GM23248 (cell line): ENCODE measurements at regions not wholly inside any gene's neighbourhood (a gene's known extent, or its start where the extent isn't known, plus 50 kb on each side); places are given as distances from the start of the nearest gene placed in this dataset.

Experiments used
- DNase-seq: peaks from one replicate; pipeline ENCODE4 v3.0.0-alpha.2; 2015
- H2AFZ ChIP-seq: fragments of 200-600 bp; sonication (generic); 2 replicates; pipeline ENCODE4 v1.6.1; 2016; ENCODE audit warnings: antibody characterized with exemption
- H3F3A ChIP-seq: fragments of 200-600 bp; sonication (generic); 2 replicates; pipeline ENCODE4 v1.6.1; 2016; ENCODE audit warnings: mild to moderate bottlenecking, antibody characterized with exemption, mixed run types; ENCODE audit not compliant: insufficient read depth
- H3K27ac ChIP-seq: fragments of 200-600 bp; sonication (generic); 2 replicates; pipeline ENCODE4 v1.5.1; 2016; ENCODE audit warnings: mild to moderate bottlenecking
- H3K27me3 ChIP-seq: fragments of 200-600 bp; sonication (generic); replicated peaks from 2 replicates; pipeline ENCODE4 v1.6.1; 2016; ENCODE audit warnings: mild to moderate bottlenecking; ENCODE audit not compliant: insufficient read depth
- H3K36me3 ChIP-seq: fragments of 200-600 bp; sonication (generic); 2 replicates; pipeline ENCODE4 v1.6.1; 2016; ENCODE audit warnings: low read depth, mild to moderate bottlenecking
- H3K4me1 ChIP-seq: fragments of 200-600 bp; sonication (generic); 2 replicates; pipeline ENCODE4 v1.6.1; 2016; ENCODE audit warnings: mild to moderate bottlenecking; ENCODE audit not compliant: insufficient read depth
- H3K4me2 ChIP-seq: fragments of 200-600 bp; sonication (generic); one replicate; pipeline ENCODE4 v1.6.1; 2016; ENCODE audit warnings: mild to moderate bottlenecking; ENCODE audit not compliant: unreplicated experiment
- H3K4me3 ChIP-seq: fragments of 200-600 bp; sonication (generic); 2 replicates; pipeline ENCODE4 v1.5.1; 2016; ENCODE audit warnings: mild to moderate bottlenecking
- H3K79me2 ChIP-seq: fragments of 200-600 bp; sonication (generic); 2 replicates; pipeline ENCODE4 v1.6.1; 2016; ENCODE audit warnings: mild to moderate bottlenecking; ENCODE audit not compliant: insufficient read depth
- H3K9ac ChIP-seq: fragments of 200-600 bp; sonication (generic); 2 replicates; pipeline ENCODE4 v1.6.1; 2016; ENCODE audit warnings: mild to moderate bottlenecking
- H3K9me2 ChIP-seq: fragments of 200-600 bp; sonication (generic); 2 replicates; pipeline ENCODE4 v1.6.1; 2016; ENCODE audit warnings: mixed run types, mild to moderate bottlenecking, moderate library complexity; ENCODE audit not compliant: insufficient read depth
- H3K9me3 ChIP-seq: fragments of 200-600 bp; sonication (generic); one replicate; pipeline ENCODE4 v1.6.1; 2017; ENCODE audit warnings: low read depth
- H4K20me1 ChIP-seq: fragments of 200-600 bp; sonication (generic); 2 replicates; pipeline ENCODE4 v1.6.0; 2016; ENCODE audit not compliant: insufficient read depth
- EZH2 ChIP-seq: fragments of 200-600 bp; sonication (generic); IDR thresholded peaks from 2 replicates; pipeline ENCODE4 v1.6.1; 2018; ENCODE audit warnings: antibody characterized with exemption, mild to moderate bottlenecking; ENCODE audit not compliant: insufficient read depth, poor library complexity, severe bottlenecking
- EZH2phosphoT487 ChIP-seq: fragments of 200-600 bp; sonication (generic); IDR thresholded peaks from 2 replicates; pipeline ENCODE4 v1.6.1; 2018; ENCODE audit warnings: antibody characterized with exemption, moderate library complexity, mild to moderate bottlenecking, low read depth; ENCODE audit not compliant: insufficient read depth
- WGBS, 2 experiments: methylation state at CpG; one replicate each; pipeline ENCODE4 v1.1.6; 2015 to 2017; ENCODE audit warnings: low lambda C conversion rate in 2 of 2, low coverage in 1 of 2; ENCODE audit errors: missing lambda C conversion rate in 2 of 2; 5-methylcytosine and 5-hydroxymethylcytosine counted together
- in situ Hi-C: fragments of 300-500 bp; cut with MboI; formaldehyde crosslinking; loops from 2 replicates; pipeline ENCODE4 v1.15.0; 2020

DNA sequence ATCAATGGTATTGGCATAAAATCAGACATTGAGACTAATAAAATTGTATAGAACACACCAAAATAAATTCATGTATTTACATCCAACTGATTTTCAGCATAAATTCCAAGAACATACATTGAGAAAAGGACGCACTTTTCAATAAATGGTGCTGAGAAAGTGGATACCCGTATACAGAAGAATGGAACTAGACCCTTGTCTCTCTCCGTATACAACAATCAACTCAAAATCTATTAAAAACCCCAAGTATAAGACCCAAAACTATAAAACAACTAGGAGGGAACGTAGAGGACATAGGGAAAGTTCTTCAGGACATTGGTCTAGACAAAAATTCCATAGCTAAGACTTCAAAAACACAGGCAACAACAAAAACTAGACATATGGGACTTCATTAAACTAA lies 97.4 kb downstream of the GGTLC2 start:
- DNase-seq: no peak
- TF ChIP-seq EZH2phosphoT487 (no peak), EZH2 (no peak)
- in situ Hi-C loops: no loop called here
- H3K9me2 ChIP-seq: no peaks in the 10 kb centered on the region
- no peak overlapping the region for H3K27ac ChIP-seq
- H3K4me2 ChIP-seq: no peak overlapping the region
- no peaks in the 10 kb centered on the region for H3F3A ChIP-seq
- no peaks in the 10 kb centered on the region for H3K9me3 ChIP-seq
- no peaks in the 10 kb centered on the region for H4K20me1 ChIP-seq
- no peak overlapping the region for H2AFZ ChIP-seq
- 19 to 20% methylated on average over 4 of the region's 4 CpGs for WGBS, 2 experiments
- no peaks in the 10 kb centered on the region for H3K4me1 ChIP-seq
- H3K36me3 ChIP-seq: no peaks in the 10 kb centered on the region
- H3K9ac ChIP-seq: no peak overlapping the region
- no peak overlapping the region for H3K4me3 ChIP-seq
- no peaks in the 10 kb centered on the region for H3K79me2 ChIP-seq
- H3K27me3 ChIP-seq: peaks cover 49% of the 10 kb centered on the region

DNA sequence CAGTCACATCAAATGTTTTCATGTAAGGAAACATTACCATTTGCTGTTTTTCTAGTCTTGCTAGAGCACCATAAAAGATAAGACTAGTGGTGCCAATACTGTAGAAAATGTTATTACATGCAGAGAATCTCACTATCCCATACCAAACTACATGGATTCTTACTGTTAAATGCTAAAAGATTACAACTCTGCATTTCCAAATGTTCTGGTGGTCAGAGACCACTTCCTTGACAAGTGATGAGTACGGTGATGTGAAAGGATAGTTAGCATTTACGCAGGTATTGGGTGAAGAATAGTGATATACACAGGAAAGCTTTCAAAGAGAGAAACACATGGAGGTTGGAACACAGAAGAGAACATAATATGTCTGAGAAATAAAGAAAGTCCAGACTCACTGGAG lies 98.2 kb downstream of the GGTLC2 start:
- Histone ChIP-seq H3K9me3 (no peaks in the 10 kb centered on the region), H3K79me2 (no peaks in the 10 kb centered on the region), H3K9me2 (no peaks in the 10 kb centered on the region), H3K9ac (no peak overlapping the region), H3K4me3 (no peak overlapping the region), H3K4me2 (no peak overlapping the region), H3K36me3 (no peaks in the 10 kb centered on the region), H3K4me1 (no peaks in the 10 kb centered on the region), H2AFZ (no peak overlapping the region), H3F3A (no peaks in the 10 kb centered on the region), H3K27me3 (peaks cover 49% of the 10 kb centered on the region), H4K20me1 (no peaks in the 10 kb centered on the region), H3K27ac (no peak overlapping the region)
- WGBS, 2 experiments: 52 to 54% methylated on average over 2 of the region's 2 CpGs
- TF ChIP-seq EZH2: no peak
- no peak for TF ChIP-seq EZH2phosphoT487
- in situ Hi-C loops: no loop called here
- no peak for DNase-seq

DNA sequence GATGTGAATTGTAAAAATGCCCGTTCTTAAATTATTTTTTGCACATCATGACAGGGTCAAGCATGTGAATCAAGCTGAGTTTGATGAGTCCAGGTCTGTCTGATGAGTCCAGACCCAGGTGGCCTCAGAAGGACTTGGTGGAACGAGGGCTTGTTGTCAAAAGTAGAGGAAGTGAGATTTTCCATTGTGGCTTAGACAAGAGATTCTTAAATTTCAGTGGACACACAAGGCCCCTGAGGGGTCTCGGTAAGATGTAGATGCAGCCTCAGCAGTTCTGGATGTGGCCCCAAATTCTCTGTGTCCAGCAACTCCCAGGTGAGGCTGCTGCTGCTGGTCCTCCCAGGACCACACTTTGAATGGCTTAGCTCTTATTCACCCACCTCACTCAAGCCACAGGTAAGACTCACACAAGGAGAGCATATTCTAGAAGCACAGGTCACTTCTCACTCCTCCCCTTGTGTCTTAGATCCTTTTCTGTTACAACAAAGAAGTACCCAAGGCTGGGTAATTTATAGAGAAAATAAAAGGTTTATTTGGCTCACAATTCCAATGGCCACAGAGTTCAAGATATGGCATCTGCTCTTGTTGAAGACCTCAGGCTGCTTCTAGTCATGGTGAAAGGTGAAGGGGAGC lies 98.8 kb downstream of the GGTLC2 start:
- TF ChIP-seq EZH2phosphoT487 (no peak), EZH2 (no peak)
- DNase-seq: no peak
- Histone ChIP-seq H3K79me2 (no peaks in the 10 kb centered on the region), H3K36me3 (no peaks in the 10 kb centered on the region), H3K9ac (no peak overlapping the region), H3K27ac (no peak overlapping the region), H4K20me1 (no peaks in the 10 kb centered on the region), H2AFZ (no peak overlapping the region), H3F3A (no peaks in the 10 kb centered on the region), H3K27me3 (peaks cover 49% of the 10 kb centered on the region), H3K9me3 (no peaks in the 10 kb centered on the region), H3K4me2 (no peak overlapping the region), H3K4me1 (no peaks in the 10 kb centered on the region), H3K9me2 (no peaks in the 10 kb centered on the region), H3K4me3 (no peak overlapping the region)
- in situ Hi-C loops: no loop called here
- WGBS, 2 experiments: 30 to 44% methylated on average over 3 of the region's 3 CpGs

DNA sequence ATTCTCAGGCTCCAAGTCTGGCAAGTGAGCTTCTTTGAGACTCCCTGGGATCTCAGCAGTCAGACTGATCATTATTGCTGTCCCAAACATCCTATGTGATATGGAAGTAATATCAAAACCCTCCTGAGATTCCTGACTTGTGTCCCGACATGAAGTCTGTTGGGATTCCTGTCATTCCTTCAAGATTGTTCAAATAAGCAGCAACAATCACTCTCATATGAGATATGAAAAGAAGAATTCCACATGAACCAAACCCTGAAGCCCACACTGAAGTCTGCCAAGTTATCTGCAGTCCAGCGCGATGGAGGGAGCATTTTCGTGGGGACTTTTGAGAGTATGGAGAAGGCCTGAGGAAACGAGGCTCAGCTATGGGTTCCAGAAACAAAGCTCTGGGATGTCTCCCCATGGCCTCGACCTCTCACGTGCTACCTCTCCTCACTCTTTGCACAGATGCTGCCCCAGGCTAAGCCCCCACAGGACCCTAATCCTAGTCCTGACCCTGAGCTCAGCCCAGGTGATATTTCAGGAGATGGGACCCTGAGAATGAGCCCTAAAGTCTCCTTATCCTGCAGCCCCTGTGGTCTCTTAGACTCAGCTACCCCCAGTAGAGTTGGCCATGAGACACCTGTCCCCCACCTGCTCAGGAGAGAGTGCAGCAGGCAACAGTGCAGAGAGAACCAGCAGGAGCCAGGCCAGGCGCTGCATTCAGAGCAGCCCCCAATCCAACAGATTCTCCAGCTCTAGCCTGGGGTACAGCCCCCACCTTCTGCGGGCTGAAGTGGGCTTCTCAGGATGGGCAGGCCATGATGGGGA lies 100.2 kb downstream of the GGTLC2 start:
- H3K4me3 ChIP-seq: no peak overlapping the region
- no peak overlapping the region for H2AFZ ChIP-seq
- no peaks in the 10 kb centered on the region for H4K20me1 ChIP-seq
- no peak overlapping the region for H3K9ac ChIP-seq
- H3F3A ChIP-seq: no peaks in the 10 kb centered on the region
- DNase-seq: no peak
- no peaks in the 10 kb centered on the region for H3K36me3 ChIP-seq
- H3K27me3 ChIP-seq: peaks cover 49% of the 10 kb centered on the region
- H3K79me2 ChIP-seq: no peaks in the 10 kb centered on the region
- no peak for TF ChIP-seq EZH2phosphoT487
- TF ChIP-seq EZH2: no peak
- 38 to 52% methylated on average over 8 to 9 of the region's 9 CpGs for WGBS, 2 experiments
- no peaks in the 10 kb centered on the region for H3K9me2 ChIP-seq
- in situ Hi-C loops: no loop called here
- no peaks in the 10 kb centered on the region for H3K4me1 ChIP-seq
- H3K4me2 ChIP-seq: no peak overlapping the region
- no peaks in the 10 kb centered on the region for H3K9me3 ChIP-seq
- H3K27ac ChIP-seq: no peak overlapping the region
